ENCODE measurements at regions not wholly inside any gene's neighbourhood (a gene's known extent, or its start where the extent isn't known, plus 50 kb on each side); places are given as distances from the start of the nearest gene placed in this dataset.
"Not testable (repeated sequence)": the region's sequence is repeated elsewhere in the genome, so short reads cannot be mapped to it uniquely, and the experiment has no call there.

DNA sequence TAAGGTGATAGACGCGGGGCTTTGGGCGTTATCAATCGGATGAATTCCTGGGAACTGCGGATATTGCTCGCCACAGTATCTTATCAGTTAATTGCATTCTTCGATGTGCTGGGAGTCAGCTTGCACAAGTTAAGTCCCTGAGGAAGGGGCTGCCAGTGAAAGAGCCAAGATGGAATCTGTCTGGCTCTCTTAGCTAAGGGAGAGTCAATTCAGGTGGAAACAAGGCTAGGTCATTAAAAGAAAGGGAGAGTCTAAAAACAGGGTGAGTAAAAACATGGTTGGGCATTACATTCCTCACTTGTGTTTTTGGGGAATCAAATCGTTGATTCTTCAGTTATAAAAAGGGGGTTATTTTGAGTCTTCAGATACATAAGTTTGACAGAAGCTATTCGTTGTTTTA lies 196.2 kb downstream of the OTOP1 start:
- DNase-seq (ENCODE audit: extremely low read depth in 1 of 2, low read depth in 1 of 2): not testable (repeated sequence)

DNA sequence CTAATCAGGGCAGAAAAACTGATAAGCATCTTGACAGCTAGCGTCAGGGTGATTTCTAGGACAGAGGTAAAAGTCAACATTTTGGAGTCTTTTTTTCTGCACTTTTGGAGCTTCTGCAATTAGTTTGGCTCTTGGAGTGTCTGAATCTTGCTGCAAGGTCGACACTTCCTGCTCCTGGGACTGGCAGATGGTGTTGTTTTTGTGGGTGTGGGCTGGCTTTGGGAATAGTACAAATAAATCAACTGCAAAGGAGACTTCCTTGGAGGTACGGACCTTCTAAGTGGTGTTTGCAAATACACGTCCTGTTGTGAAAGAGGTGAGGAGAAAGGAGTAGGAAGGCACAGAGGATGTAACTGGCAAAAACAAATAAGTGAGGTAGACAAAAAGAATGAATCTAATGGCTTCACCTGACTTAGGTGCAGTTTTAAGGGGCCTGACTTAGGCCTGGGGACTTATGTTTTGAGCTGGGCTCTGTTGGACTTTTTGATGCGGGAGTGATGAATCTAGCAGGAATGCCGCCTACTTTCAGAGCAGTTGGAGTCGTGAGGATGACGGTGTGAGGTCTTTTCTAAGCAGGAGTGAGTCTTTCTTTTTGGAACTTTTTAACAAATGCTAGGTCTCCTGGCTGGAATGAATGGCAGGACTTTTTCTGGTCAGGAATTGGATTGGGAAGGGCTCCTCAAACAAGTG lies 195.1 kb downstream of the OTOP1 start:
- DNase-seq (ENCODE audit: extremely low read depth in 1 of 2, low read depth in 1 of 2): not testable (repeated sequence)

DNA sequence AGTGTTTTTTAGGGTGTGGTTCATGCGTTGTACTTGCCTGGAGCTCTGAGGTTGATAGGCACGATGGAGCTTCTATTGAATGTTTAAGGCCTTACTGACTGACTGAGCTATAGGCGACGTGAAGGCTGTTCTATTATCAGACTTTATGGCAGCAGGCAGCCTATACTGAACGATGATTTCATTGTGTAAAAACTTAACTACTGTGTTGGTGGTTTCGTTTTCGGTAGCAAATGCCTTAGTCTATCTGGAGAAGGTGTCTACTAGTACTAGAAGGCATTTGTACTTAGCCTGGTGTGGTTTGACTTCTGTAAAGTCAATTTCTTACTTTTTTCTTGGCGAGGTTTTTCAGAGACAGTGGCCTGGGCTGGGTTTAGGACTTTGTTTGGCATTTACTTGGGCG lies 194.4 kb downstream of the OTOP1 start:
- not testable (repeated sequence) for DNase-seq (ENCODE audit: extremely low read depth in 1 of 2, low read depth in 1 of 2)

DNA sequence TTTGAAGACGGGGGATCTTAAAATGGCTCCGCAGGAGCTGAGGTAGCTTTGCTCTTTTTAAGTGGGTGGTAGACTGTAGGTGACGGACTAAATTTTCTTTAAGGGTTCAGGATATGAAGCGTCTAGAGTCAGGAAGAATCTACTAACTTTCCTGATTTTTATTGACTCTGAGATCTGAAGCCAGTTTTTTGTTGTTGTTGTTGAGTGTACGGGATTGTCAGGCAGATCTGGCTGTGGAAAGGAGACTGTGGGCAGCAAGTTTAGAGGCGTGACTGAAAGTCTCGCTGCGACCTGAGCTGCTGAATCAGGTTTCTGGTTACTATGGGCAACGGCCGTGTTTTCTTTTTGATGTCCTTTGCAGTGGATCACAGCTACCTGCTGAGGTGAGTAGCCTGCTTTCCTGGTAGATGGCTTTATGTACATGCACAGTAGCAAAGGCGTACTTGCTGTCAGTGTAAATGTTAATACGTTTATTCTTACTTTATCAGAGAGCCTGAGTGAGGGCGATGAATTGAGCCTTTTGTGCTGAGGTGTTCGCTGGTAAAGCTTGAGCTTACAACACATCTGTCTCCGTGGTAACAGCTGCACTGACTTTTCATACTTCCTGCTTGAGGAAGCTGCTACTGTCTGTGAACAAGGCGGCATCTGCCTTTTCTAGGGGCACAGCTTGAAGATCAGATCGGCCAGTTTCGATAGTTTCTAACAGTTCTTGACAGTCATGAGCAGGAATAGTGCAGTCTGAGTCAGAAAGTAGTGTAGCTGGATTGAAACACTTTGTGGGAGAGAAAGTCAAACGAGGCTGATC lies 193.7 kb downstream of the OTOP1 start:
- not testable (repeated sequence) for DNase-seq (ENCODE audit: extremely low read depth in 1 of 2, low read depth in 1 of 2)

- DNase-seq (ENCODE audit: extremely low read depth in 1 of 2, low read depth in 1 of 2): not testable (repeated sequence)
Observed at GRCh38 chr4:4037399-4038138, 189.2 kb downstream of the OTOP1 start.

- not testable (repeated sequence) for DNase-seq (ENCODE audit: extremely low read depth in 1 of 2, low read depth in 1 of 2)
Observed at GRCh38 chr4:4045823-4046222, 180.9 kb downstream of the OTOP1 start.

DNA sequence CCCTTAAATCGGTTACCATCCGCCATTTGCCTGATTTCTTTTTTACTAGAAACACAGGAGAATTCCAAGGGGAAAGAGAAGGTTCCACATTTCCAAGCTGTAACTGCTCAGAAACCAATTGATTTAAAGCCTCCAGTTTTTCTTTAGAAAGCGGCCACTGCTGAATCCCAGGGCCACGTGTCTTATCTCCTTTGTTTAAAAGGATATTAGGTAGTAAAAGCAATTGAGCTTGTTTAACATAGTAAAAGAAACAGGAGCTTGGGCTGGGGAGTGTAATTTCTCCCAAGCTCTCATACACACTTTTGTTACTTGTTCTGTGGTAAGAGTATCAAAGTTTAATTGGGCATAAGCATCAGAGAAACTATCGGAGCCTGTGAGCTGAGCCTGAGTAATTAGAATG lies 180.0 kb downstream of the OTOP1 start:
- DNase-seq (ENCODE audit: extremely low read depth in 1 of 2, low read depth in 1 of 2): not testable (repeated sequence)

- DNase-seq (ENCODE audit: extremely low read depth in 1 of 2, low read depth in 1 of 2): not testable (repeated sequence)
Observed at GRCh38 chr4:4047202-4047601, 179.5 kb downstream of the OTOP1 start.

- DNase-seq (ENCODE audit: extremely low read depth in 1 of 2, low read depth in 1 of 2): not testable (repeated sequence)
Observed at GRCh38 chr4:4048227-4048626, 178.5 kb downstream of the OTOP1 start.

DNA sequence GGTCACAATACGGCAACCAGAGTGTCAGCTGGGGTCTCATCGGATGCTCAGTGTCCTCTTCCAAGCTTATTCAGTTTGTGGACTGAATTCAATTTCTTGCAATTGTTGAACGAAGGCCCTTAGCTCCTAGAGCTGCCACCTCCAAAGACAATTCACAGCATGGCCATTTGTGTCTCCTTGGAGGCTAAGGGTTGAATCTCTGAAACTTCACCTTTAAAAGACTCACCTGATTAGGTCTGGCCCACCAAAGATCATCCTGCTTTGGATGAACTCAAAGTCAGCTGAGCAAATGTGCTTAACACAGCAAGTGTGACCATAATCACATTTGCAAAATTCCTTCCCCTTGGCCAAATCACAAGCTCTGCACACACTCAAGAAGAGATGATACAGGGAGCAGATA lies 175.9 kb downstream of the OTOP1 start:
- DNase-seq (ENCODE audit: extremely low read depth in 1 of 2, low read depth in 1 of 2): not testable (repeated sequence)

GRCh38 chr4:4052933-4053332 lies 173.8 kb downstream of the OTOP1 start:
- DNase-seq (ENCODE audit: extremely low read depth in 1 of 2, low read depth in 1 of 2): not testable (repeated sequence)

DNA sequence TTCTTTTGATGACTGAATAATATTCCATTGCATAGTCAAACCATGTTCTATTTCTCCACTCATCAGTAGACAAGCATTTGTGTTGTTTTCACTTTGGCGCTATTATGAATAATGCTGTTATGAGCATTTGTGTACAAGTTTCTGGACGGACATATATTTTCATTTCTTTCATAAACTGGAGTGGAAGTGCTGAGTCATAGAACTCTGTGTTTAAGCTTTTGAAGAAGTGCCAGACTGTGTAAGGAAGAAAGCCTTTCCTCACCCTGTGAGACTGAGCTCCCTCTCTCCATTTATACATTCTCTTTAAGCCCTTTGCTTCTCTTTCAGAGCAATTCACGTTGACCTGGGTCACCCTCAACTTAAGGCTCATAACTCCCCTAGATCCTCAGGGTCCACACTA lies 169.5 kb downstream of the OTOP1 start:
- DNase-seq (ENCODE audit: extremely low read depth in 1 of 2, low read depth in 1 of 2): not testable (repeated sequence)

DNA sequence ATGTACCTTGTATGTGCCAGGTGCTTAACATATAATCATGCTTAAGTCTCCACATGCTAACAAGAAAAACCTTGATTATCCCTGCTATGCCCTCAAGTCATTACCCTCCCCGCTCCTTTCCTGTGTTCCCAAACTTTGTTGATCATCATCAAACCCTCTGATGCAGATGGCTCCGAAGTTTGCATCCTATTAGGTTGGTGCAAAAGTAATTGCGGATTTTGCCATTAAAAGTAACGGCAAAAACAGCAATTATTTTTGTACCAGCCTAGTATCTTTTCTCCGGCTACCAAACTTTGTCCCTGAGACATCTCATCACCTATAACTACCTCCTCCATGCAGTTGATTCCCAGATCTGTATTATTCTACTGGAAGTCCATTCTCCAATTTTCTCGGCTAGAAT lies 142.6 kb downstream of the OTOP1 start:
- DNase-seq (ENCODE audit: extremely low read depth in 1 of 2, low read depth in 1 of 2): not testable (repeated sequence)

DNA sequence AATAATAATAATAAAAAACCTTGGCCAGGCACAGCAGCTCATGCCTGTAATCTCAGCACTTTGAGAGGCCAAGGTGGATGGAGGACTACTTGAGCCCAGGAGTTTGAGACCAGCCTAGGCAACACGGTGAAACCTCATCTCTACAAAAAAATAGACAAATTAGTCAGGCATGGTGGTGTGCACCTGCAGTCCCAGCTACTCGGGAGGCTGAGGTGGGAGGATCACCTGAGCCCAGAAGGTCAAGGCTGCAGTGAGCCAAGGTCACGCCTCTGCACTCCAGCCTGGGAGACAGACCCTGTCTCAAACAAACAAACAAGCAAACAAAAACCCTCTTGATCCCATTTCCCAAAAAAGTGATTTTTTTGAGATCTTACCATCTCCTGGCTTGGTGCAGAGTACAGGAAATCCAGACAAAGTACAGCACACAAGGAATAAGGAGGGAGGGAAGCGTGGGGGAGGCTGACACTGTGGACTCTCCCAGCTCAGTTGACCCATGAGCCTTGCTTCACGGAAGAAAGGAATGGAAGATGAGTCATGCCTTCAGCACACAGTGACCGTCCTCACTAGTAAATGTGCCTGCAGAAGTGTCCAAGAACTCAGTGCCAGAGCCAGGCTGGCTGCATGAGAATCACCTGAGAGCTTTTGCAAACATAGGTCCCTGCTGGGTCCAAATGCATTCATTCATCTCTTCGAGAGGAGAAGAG lies 136.9 kb downstream of the OTOP1 start:
- DNase-seq (ENCODE audit: extremely low read depth in 1 of 2, low read depth in 1 of 2): not testable (repeated sequence)

GRCh38 chr4:4090720-4091119 lies 136.0 kb downstream of the OTOP1 start:
- not testable (repeated sequence) for DNase-seq (ENCODE audit: extremely low read depth in 1 of 2, low read depth in 1 of 2)

GRCh38 chr4:4092159-4092558 lies 134.6 kb downstream of the OTOP1 start:
- DNase-seq (ENCODE audit: extremely low read depth in 1 of 2, low read depth in 1 of 2): not testable (repeated sequence)

GRCh38 chr4:4099610-4100009 lies 127.1 kb downstream of the OTOP1 start:
- DNase-seq (ENCODE audit: extremely low read depth in 1 of 2, low read depth in 1 of 2): not testable (repeated sequence)

DNA sequence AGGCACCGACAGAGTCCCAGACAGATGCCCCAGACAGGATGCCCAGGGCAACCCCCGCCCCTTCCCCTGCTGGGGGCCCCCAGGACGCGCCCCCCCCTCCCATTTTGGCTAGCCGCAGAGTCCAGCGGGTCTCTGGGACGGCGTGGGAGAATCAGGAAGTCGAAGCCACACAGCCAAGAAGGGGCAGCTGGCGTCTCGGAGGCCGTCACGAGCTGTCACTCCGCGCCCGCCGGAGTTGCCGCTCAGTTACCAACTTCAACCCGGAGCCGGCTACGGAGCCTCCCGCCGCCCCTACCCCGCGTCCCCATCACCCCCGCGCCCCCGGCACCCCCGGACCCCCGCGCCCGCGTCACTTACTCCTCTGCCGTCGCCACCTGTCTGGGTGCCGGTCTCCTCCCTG lies 119.8 kb downstream of the OTOP1 start:
- not testable (repeated sequence) for DNase-seq (ENCODE audit: extremely low read depth in 1 of 2, low read depth in 1 of 2)

DNA sequence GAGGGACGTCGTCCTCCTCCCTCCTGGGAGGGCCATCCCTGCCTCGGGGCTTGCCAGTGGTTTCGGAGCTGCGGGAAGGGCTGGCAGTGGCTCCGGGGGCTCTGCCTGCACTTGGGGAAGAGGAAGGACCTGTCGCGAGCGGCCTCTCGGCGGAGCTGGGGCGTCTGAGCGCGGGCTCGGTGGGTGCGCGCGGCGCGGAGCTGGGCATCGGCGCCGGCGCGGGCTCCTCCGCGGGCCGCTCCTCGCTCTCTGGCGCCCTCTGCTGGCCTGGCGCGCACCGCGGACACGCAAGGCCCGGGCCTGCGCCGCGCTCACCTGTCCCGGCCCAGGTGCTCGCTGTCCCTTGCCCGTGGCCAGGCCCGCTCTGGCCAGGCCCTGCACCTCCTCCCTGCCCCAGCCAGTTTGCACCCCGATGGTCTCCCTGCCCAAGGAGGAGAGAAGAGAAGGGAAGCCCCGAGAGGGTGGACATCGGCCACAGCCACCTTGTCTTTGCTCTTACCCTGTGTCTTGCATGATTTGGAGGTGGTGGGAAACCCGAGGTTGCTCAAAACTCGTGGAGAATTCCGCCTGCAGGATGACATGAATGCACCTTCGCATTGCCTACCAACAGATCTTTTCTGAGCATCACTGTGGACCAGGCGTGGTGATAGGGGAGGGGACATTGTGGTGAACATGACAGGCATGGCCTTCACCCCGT lies 119.2 kb downstream of the OTOP1 start:
- DNase-seq (ENCODE audit: extremely low read depth in 1 of 2, low read depth in 1 of 2): peak in 1 of 2 donors; percentile 72

- DNase-seq (ENCODE audit: extremely low read depth in 1 of 2, low read depth in 1 of 2): not testable (repeated sequence)
Observed at GRCh38 chr4:4115381-4115780, 111.3 kb downstream of the OTOP1 start.
